Tibial nerve (tissue), 4 donors: ENCODE measurements at regions not wholly inside any gene's neighbourhood (a gene's known extent, or its start where the extent isn't known, plus 50 kb on each side); places are given as distances from the start of the nearest gene placed in this dataset.
A peak's percentile ranks its signal among the peaks of the same experiment; 100 is the strongest.

ENCODE experiments used
- DNase-seq, 2 donors: peaks; one replicate each; pipeline ENCODE4 v3.0.0-alpha.2; 2019; ENCODE audit warnings: low spot score in 2 of 2
- H3K27ac ChIP-seq, 4 donors: fragments of 200-600 bp; sonication (generic) in 3 of 4; one replicate each; pipeline ENCODE4 v1.5.1; 2017 to 2019; ENCODE audit warnings: mild to moderate bottlenecking in 1 of 4
- H3K27me3 ChIP-seq, 2 donors: fragments of 200-600 bp; sonication (generic) in 1 of 2; one replicate each; pipeline versions ENCODE4 v1.5.1 to v1.6.0; 2017 to 2019
- H3K36me3 ChIP-seq, 3 donors: fragments of 200-600 bp; sonication (generic); one replicate each; pipeline ENCODE4 v1.5.1; 2018 to 2019
- H3K4me1 ChIP-seq, 4 donors: fragments of 200-600 bp; sonication (generic) in 3 of 4; one replicate each; pipeline ENCODE4 v1.5.1; 2017 to 2019
- H3K4me3 ChIP-seq, 4 donors: fragments of 200-600 bp; sonication (generic) in 3 of 4; one replicate each; pipeline ENCODE4 v1.5.1; 2017 to 2019; ENCODE audit warnings: mild to moderate bottlenecking in 1 of 4, moderate library complexity in 1 of 4
- H3K9me3 ChIP-seq, 4 donors: fragments of 200-600 bp; sonication (generic) in 3 of 4; one replicate each; pipeline ENCODE4 v1.5.1; 2017 to 2019
- EP300 ChIP-seq, 2 donors: sonication (generic); formaldehyde crosslinking; IDR thresholded peaks; one replicate each; pipeline ENCODE4 v1.6.1; 2017; ENCODE audit warnings: antibody characterized with exemption in 2 of 2, mild to moderate bottlenecking in 1 of 2
- POLR2A ChIP-seq, 2 donors: fragments of 450-650 bp; IDR thresholded peaks; one replicate each; pipeline ENCODE4 v1.6.1; 2017; ENCODE audit warnings: antibody characterized with exemption in 2 of 2, mild to moderate bottlenecking in 2 of 2, moderate library complexity in 2 of 2
- WGBS, 2 donors: methylation state at CpG; one replicate each; pipeline ENCODE4 v1.1.5; 2018; 5-methylcytosine and 5-hydroxymethylcytosine counted together
- TF ChIP-seq, protein P1 (sequence below), 5 experiments: fragments of 200-600 bp in 3 of 5; fragments of 450-650 bp in 2 of 5; sonication (generic) in 3 of 5; IDR thresholded peaks; one replicate each; pipeline ENCODE4 v1.5.1; 2016 to 2019; ENCODE audit warnings: antibody characterized with exemption in 5 of 5, mild to moderate bottlenecking in 3 of 5, moderate library complexity in 2 of 5

DNA sequence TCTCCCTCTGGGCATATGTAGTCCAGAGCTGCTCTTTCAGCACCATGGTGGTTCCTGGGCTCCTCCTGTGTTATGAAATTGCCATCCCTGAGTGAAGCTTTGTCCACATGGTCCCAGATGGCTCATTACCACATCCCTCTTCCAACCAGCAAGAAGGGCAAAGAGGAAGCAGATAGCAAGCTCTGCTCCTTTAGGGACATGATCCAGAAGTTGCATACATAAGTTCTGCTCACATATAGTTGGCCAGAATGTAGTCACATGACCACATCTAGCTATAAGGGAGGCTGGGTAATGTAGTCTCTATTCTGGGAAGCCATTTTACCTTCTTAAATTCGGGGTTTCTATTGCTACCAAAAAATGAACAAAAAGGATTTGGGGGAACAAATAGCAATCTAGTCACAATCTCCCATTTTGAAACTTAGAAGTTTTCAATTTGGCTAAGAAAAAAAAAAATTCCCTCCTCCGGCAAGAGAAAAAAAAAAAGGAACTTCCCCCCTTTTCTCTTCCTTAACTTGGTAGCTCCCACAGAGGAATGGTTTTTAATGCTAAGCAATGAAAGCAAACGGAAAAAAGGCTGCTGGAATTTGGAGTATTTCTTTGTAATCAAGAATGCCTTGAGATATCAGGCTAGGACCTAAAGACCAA lies 88.2 kb upstream of the USP9X start:
- 4 to 14% methylated on average over 3 of the region's 3 CpGs for WGBS, 2 donors
- DNase-seq, result peak in 1 of 2 donors; percentile 11
- Histone ChIP-seq H3K4me1 (no peaks in the 10 kb centered on the region), H3K9me3 (no peaks in the 10 kb centered on the region), H3K27ac (no peak overlapping the region), H3K36me3 (no peaks in the 10 kb centered on the region), H3K27me3 (no peaks in the 10 kb centered on the region), H3K4me3 (no peak overlapping the region)
- TF ChIP-seq, protein P1, sequence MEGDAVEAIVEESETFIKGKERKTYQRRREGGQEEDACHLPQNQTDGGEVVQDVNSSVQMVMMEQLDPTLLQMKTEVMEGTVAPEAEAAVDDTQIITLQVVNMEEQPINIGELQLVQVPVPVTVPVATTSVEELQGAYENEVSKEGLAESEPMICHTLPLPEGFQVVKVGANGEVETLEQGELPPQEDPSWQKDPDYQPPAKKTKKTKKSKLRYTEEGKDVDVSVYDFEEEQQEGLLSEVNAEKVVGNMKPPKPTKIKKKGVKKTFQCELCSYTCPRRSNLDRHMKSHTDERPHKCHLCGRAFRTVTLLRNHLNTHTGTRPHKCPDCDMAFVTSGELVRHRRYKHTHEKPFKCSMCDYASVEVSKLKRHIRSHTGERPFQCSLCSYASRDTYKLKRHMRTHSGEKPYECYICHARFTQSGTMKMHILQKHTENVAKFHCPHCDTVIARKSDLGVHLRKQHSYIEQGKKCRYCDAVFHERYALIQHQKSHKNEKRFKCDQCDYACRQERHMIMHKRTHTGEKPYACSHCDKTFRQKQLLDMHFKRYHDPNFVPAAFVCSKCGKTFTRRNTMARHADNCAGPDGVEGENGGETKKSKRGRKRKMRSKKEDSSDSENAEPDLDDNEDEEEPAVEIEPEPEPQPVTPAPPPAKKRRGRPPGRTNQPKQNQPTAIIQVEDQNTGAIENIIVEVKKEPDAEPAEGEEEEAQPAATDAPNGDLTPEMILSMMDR (IDR thresholded peaks at IDR 0.05), result no peak
- no peak for TF ChIP-seq POLR2A (IDR thresholded peaks at IDR 0.05)
- peak in 1 of 2 donors; percentile 54 for TF ChIP-seq EP300 (IDR thresholded peaks at IDR 0.05)

DNA sequence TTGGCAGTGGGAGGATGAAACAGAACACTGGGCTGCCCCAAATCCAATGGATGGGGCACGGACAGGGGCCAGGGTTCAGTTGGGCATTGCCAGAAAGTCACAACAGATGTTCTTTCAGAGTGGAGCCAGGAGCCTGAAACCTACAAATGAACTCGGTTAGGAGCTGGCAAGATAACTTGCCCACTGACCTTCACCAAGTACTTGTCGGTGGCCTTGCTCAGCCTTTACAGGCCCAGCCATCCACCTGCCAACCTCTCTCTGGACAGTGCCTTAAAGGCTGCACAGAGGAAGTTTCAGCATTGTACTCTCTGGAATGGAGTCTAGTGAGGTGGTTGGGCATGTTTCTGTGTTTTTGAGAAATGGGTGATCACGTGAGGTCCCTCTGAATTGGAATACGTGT lies 87.1 kb upstream of the USP9X start:
- TF ChIP-seq, protein P1 (IDR thresholded peaks at IDR 0.05), result no peak
- TF ChIP-seq POLR2A (IDR thresholded peaks at IDR 0.05) (no peak), EP300 (IDR thresholded peaks at IDR 0.05) (no peak)
- WGBS, 2 donors, result 85 to 88% methylated on average over 3 to 5 of the region's 5 CpGs
- H3K36me3 ChIP-seq, result no peaks in the 10 kb centered on the region
- no peaks in the 10 kb centered on the region for H3K27me3 ChIP-seq
- no peak overlapping the region for H3K27ac ChIP-seq
- H3K4me1 ChIP-seq, result no peaks in the 10 kb centered on the region
- no peak overlapping the region for H3K4me3 ChIP-seq
- H3K9me3 ChIP-seq, result no peaks in the 10 kb centered on the region
- no peak for DNase-seq

DNA sequence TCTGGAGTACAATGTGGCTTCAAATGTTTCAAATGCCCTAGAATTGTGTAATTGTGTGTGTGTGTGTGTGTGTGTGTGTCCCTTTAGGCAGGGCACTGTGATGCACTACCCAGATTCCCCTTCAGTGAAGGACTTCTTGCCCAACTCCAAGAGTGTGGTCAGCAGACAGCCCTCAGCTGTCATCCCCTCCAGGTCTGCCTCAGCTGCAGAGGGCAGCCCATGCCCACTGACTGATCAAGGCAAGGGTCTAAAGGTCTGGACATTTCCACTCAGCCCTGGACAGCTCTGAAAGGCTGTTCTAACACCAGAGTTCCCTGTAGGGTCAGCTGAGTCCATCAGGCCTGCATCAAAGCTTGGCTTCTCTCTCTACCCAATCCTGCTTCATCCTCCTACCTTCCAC lies 83.9 kb upstream of the USP9X start:
- Histone ChIP-seq H3K27ac (no peak overlapping the region), H3K4me3 (no peak overlapping the region)
- TF ChIP-seq EP300 (IDR thresholded peaks at IDR 0.05) (no peak), POLR2A (IDR thresholded peaks at IDR 0.05) (no peak)
- TF ChIP-seq, protein P1 (IDR thresholded peaks at IDR 0.05), result no peak

DNA sequence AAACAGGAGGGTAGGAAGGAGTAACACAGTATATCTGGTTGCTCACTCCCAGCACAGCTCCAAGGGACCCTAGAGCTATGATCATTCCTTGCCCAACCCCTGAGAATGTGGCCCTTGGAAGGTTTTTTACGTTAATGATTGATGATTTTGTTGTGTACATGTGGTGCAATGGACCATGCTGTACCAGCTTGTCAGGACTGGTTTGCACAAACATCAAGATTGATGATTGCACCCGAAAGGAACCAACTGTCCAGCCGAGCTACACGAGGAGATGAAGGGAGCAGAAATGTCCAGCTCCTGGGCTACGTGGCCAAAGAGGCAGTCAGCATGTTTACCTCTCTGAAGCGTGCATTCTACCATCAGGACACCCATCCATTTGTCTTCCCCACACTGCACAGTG lies 83.2 kb upstream of the USP9X start:
- no peaks in the 10 kb centered on the region for H3K4me1 ChIP-seq
- no peak overlapping the region for H3K4me3 ChIP-seq
- H3K27ac ChIP-seq, result no peak overlapping the region
- H3K27me3 ChIP-seq, result no peaks in the 10 kb centered on the region
- DNase-seq, result no peak
- TF ChIP-seq, protein P1 (IDR thresholded peaks at IDR 0.05), result no peak
- TF ChIP-seq EP300 (IDR thresholded peaks at IDR 0.05) (no peak), POLR2A (IDR thresholded peaks at IDR 0.05) (no peak)
- no peaks in the 10 kb centered on the region for H3K36me3 ChIP-seq
- 77 to 95% methylated on average over 6 of the region's 6 CpGs for WGBS, 2 donors
- H3K9me3 ChIP-seq, result no peaks in the 10 kb centered on the region

More for the DNA sequence above, 83.9 kb upstream of the USP9X start:
- no peaks in the 10 kb centered on the region for H3K9me3 ChIP-seq
- H3K4me1 ChIP-seq, result no peaks in the 10 kb centered on the region
- no peaks in the 10 kb centered on the region for H3K27me3 ChIP-seq
- DNase-seq, result no peak
- no peaks in the 10 kb centered on the region for H3K36me3 ChIP-seq

DNA sequence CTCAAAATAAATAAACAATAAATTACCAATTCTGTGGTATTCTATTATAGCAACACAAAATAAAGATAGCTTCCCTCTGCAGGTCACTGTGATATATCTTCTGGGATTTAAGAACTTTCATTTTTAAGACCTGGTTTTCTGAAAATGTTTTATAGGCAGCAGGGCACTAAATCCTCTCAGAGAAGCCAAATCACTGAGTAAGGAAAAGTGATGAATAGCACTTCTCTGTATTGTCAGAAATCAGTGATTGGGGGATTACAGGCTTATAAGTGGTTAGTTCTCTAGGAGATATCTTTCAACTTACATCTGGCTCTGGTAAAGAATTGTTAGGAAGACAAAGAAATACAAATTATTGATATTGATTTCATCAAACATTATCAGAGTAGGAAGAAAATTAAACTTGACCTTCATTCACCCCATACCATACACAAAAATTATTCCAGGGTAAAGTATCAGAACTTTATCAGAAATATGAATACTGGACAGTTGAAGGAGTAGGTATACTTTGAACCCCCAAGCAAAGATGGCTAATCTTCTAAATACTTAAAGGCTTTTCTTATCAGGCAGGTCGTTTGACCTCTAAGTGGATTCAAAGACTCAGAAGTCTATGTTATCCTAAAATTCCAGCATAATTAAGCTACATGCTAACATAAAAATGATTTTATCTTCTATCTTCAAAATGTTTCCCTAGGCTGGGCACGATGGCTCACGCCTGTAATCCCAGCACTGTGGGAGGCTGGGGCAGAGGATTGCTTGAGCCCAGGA lies 81.6 kb upstream of the USP9X start:
- Histone ChIP-seq H3K9me3 (no peaks in the 10 kb centered on the region), H3K36me3 (no peaks in the 10 kb centered on the region), H3K4me3 (no peak overlapping the region), H3K4me1 (no peaks in the 10 kb centered on the region), H3K27me3 (no peaks in the 10 kb centered on the region), H3K27ac (no peak overlapping the region)
- no peak for TF ChIP-seq POLR2A (IDR thresholded peaks at IDR 0.05)
- TF ChIP-seq EP300 (IDR thresholded peaks at IDR 0.05), result no peak
- TF ChIP-seq, protein P1 (IDR thresholded peaks at IDR 0.05), result no peak
- WGBS, 2 donors, result 74 to 89% methylated on average over 3 of the region's 3 CpGs
- no peak for DNase-seq
